Colonic mucosa (tissue), 4 donors: ENCODE measurements at regions not wholly inside any gene's neighbourhood (a gene's known extent, or its start where the extent isn't known, plus 50 kb on each side); places are given as distances from the start of the nearest gene placed in this dataset.

Experiments used
- DNase-seq: peaks from one replicate; pipeline ENCODE4 v3.0.0-alpha.2; 2020
- H3K27ac ChIP-seq: fragments of 200-600 bp; one replicate; pipeline ENCODE4 v1.8.0; 2021
- H3K27me3 ChIP-seq: fragments of 200-600 bp; one replicate; pipeline ENCODE4 v1.8.0; 2021
- H3K36me3 ChIP-seq: fragments of 200-600 bp; one replicate; pipeline ENCODE4 v1.8.0; 2021
- H3K4me1 ChIP-seq: fragments of 200-600 bp; one replicate; pipeline ENCODE4 v1.8.0; 2021; ENCODE audit warnings: mild to moderate bottlenecking
- H3K4me3 ChIP-seq: fragments of 200-600 bp; one replicate; pipeline ENCODE4 v1.8.0; 2021
- H3K9ac ChIP-seq, 2 donors: one replicate each; pipeline ENCODE4 v1.7.0; 2013; ENCODE audit warnings: control low read depth in 2 of 2, low read depth in 2 of 2, low read length in 2 of 2
- H3K9me3 ChIP-seq: fragments of 200-600 bp; one replicate; pipeline ENCODE4 v1.8.0; 2021
- CTCF ChIP-seq: fragments of 200-600 bp; IDR thresholded peaks from one replicate; pipeline ENCODE4 v1.8.0; 2022; ENCODE audit warnings: antibody characterized with exemption, mild to moderate bottlenecking
- intact Hi-C: fragments of 100-400 bp; cut with DNase I; formaldehyde crosslinking; loops from one replicate; pipeline ENCODE4 v1.14.1; 2022
- donor health status: healthy.
- donor health status: DM: no; HTN: no; CAD: no.
- donor health status: DM: no; HTN: no; CAD: no.

- Histone ChIP-seq H3K4me3 (no peak overlapping the region), H3K4me1 (no peaks in the 10 kb centered on the region), H3K27me3 (no peaks in the 10 kb centered on the region), H3K9me3 (no peaks in the 10 kb centered on the region), H3K9ac (no peak overlapping the region), H3K27ac (no peak overlapping the region), H3K36me3 (no peaks in the 10 kb centered on the region)
- TF ChIP-seq CTCF, result no peak
- intact Hi-C loops, result no loop called here
- DNase-seq, result no peak
These were observed 787.9 kb upstream of the B3GALT2 start for GRCh38 chr1:193974286-193974798.

- no peak for DNase-seq
- no peaks in the 10 kb centered on the region for H3K9me3 ChIP-seq
- no peak overlapping the region for H3K9ac ChIP-seq
- no peaks in the 10 kb centered on the region for H3K27me3 ChIP-seq
- intact Hi-C loops, result no loop called here
- TF ChIP-seq CTCF, result no peak
- no peak overlapping the region for H3K4me3 ChIP-seq
- H3K4me1 ChIP-seq, result no peaks in the 10 kb centered on the region
- no peak overlapping the region for H3K27ac ChIP-seq
- no peaks in the 10 kb centered on the region for H3K36me3 ChIP-seq
These were observed 787.0 kb upstream of the B3GALT2 start for GRCh38 chr1:193973428-193973827.

GRCh38 chr1:193971595-193971994 is 785.2 kb upstream of the B3GALT2 start:
- no peak overlapping the region for H3K9ac ChIP-seq
- no peaks in the 10 kb centered on the region for H3K9me3 ChIP-seq
- intact Hi-C loops, result no loop called here

GRCh38 chr1:193960499-193960898 is 774.1 kb upstream of the B3GALT2 start:
- Histone ChIP-seq H3K4me1 (no peaks in the 10 kb centered on the region), H3K27me3 (no peaks in the 10 kb centered on the region), H3K9me3 (no peaks in the 10 kb centered on the region), H3K36me3 (no peaks in the 10 kb centered on the region), H3K4me3 (no peak overlapping the region), H3K27ac (no peak overlapping the region), H3K9ac (no peak overlapping the region)
- TF ChIP-seq CTCF, result no peak
- DNase-seq, result no peak
- intact Hi-C loops, result no loop called here

More at GRCh38 chr1:193971595-193971994, 785.2 kb upstream of the B3GALT2 start:
- Histone ChIP-seq H3K4me1 (no peaks in the 10 kb centered on the region), H3K4me3 (no peak overlapping the region), H3K27me3 (no peaks in the 10 kb centered on the region), H3K27ac (no peak overlapping the region), H3K36me3 (no peaks in the 10 kb centered on the region)
- DNase-seq, result no peak
- no peak for TF ChIP-seq CTCF

GRCh38 chr1:193960040-193960439 is 773.6 kb upstream of the B3GALT2 start:
- Histone ChIP-seq H3K9ac (no peak overlapping the region), H3K4me3 (no peak overlapping the region), H3K27ac (no peak overlapping the region), H3K36me3 (no peaks in the 10 kb centered on the region), H3K9me3 (no peaks in the 10 kb centered on the region), H3K27me3 (no peaks in the 10 kb centered on the region), H3K4me1 (no peaks in the 10 kb centered on the region)
- TF ChIP-seq CTCF, result no peak
- intact Hi-C loops, result no loop called here
- DNase-seq, result no peak
